BLaER1 (cell line): ENCODE measurements at regions not wholly inside any gene's neighbourhood (a gene's known extent, or its start where the extent isn't known, plus 50 kb on each side); places are given as distances from the start of the nearest gene placed in this dataset.

Experiments
- H3K27ac ChIP-seq: shearing (Covaris generic); formaldehyde crosslinking; 2 replicates; pipeline ENCODE4 v1.8.1; 2022
- H3K27me3 ChIP-seq: shearing (Covaris generic); formaldehyde crosslinking; 2 replicates; pipeline ENCODE4 v1.8.1; 2022
- H3K36me3 ChIP-seq: shearing (Covaris generic); formaldehyde crosslinking; 2 replicates; pipeline ENCODE4 v1.8.1; 2022
- H3K4me1 ChIP-seq: shearing (Covaris generic); formaldehyde crosslinking; 2 replicates; pipeline ENCODE4 v1.8.1; 2022
- H3K4me2 ChIP-seq: shearing (Covaris generic); formaldehyde crosslinking; 2 replicates; pipeline ENCODE4 v1.8.1; 2022
- H3K4me3 ChIP-seq: shearing (Covaris generic); formaldehyde crosslinking; 2 replicates; pipeline ENCODE4 v1.8.1; 2022
- H3K9ac ChIP-seq: shearing (Covaris generic); formaldehyde crosslinking; 2 replicates; pipeline ENCODE4 v1.8.1; 2022
- H3K9me3 ChIP-seq: shearing (Covaris generic); formaldehyde crosslinking; 2 replicates; pipeline ENCODE4 v1.8.1; 2022
- H4K20me1 ChIP-seq: shearing (Covaris generic); formaldehyde crosslinking; 2 replicates; pipeline ENCODE4 v1.8.1; 2022
- Cebpa-rat ChIP-seq: shearing (Covaris generic); IDR thresholded peaks from 2 replicates; pipeline ENCODE4 v1.8.1; 2022

GRCh38 chr1:5502311-5503194 lies 489.7 kb downstream of the NPHP4 start:
- no peak overlapping the region for H3K27ac ChIP-seq
- H3K4me1 ChIP-seq, result peaks cover 41% of the 10 kb centered on the region

GRCh38 chr1:5501206-5501930 lies 490.9 kb downstream of the NPHP4 start:
- Histone ChIP-seq H3K9ac (no peak overlapping the region), H4K20me1 (0 out of 2 replicates have a peak, but pooled peaks cover 6% of the 10 kb centered on the region), H3K4me3 (no peak overlapping the region), H3K27me3 (no peaks in the 10 kb centered on the region), H3K36me3 (no peaks in the 10 kb centered on the region), H3K4me2 (no peak overlapping the region), H3K27ac (no peak overlapping the region), H3K4me1 (peaks cover 42% of the 10 kb centered on the region), H3K9me3 (no peaks in the 10 kb centered on the region)
- TF ChIP-seq Cebpa-rat, result no peak

More at GRCh38 chr1:5502311-5503194, 489.7 kb downstream of the NPHP4 start:
- no peak for TF ChIP-seq Cebpa-rat
- H3K4me2 ChIP-seq, result peak overlapping the region; percentile 80
- H3K9me3 ChIP-seq, result no peaks in the 10 kb centered on the region
- H3K36me3 ChIP-seq, result no peaks in the 10 kb centered on the region
- no peaks in the 10 kb centered on the region for H3K27me3 ChIP-seq
- no peak overlapping the region for H3K9ac ChIP-seq
- no peak overlapping the region for H3K4me3 ChIP-seq
- 0 out of 2 replicates have a peak, but pooled peaks cover 6% of the 10 kb centered on the region for H4K20me1 ChIP-seq

- H3K4me2 ChIP-seq, result no peak overlapping the region
- 0 out of 2 replicates have a peak, but pooled peaks cover 6% of the 10 kb centered on the region for H4K20me1 ChIP-seq
- H3K9ac ChIP-seq, result no peak overlapping the region
- H3K36me3 ChIP-seq, result no peaks in the 10 kb centered on the region
- no peak for TF ChIP-seq Cebpa-rat
- H3K27ac ChIP-seq, result no peak overlapping the region
- H3K27me3 ChIP-seq, result no peaks in the 10 kb centered on the region
- H3K9me3 ChIP-seq, result no peaks in the 10 kb centered on the region
- no peak overlapping the region for H3K4me3 ChIP-seq
- H3K4me1 ChIP-seq, result peaks cover 42% of the 10 kb centered on the region
Observed at GRCh38 chr1:5500541-5500940, 491.7 kb downstream of the NPHP4 start.

- H3K9ac ChIP-seq, result no peak overlapping the region
- H3K9me3 ChIP-seq, result no peaks in the 10 kb centered on the region
- H4K20me1 ChIP-seq, result no peaks in the 10 kb centered on the region
- H3K36me3 ChIP-seq, result no peaks in the 10 kb centered on the region
- no peak overlapping the region for H3K27ac ChIP-seq
- no peak for TF ChIP-seq Cebpa-rat
- no peak overlapping the region for H3K4me2 ChIP-seq
- peaks cover 12% of the 10 kb centered on the region for H3K4me1 ChIP-seq
- no peak overlapping the region for H3K4me3 ChIP-seq
- no peaks in the 10 kb centered on the region for H3K27me3 ChIP-seq
Observed at GRCh38 chr1:5497503-5497902, 494.7 kb downstream of the NPHP4 start.

GRCh38 chr1:5495596-5496410 lies 496.4 kb downstream of the NPHP4 start:
- H4K20me1 ChIP-seq, result no peaks in the 10 kb centered on the region
- no peak overlapping the region for H3K27ac ChIP-seq
- H3K4me3 ChIP-seq, result no peak overlapping the region
- TF ChIP-seq Cebpa-rat, result no peak
- H3K27me3 ChIP-seq, result no peaks in the 10 kb centered on the region
- no peaks in the 10 kb centered on the region for H3K9me3 ChIP-seq
- no peaks in the 10 kb centered on the region for H3K36me3 ChIP-seq
- H3K4me1 ChIP-seq, result peaks cover 10% of the 10 kb centered on the region
- H3K4me2 ChIP-seq, result no peak overlapping the region
- H3K9ac ChIP-seq, result no peak overlapping the region

- no peaks in the 10 kb centered on the region for H3K27me3 ChIP-seq
- no peak overlapping the region for H3K4me3 ChIP-seq
- no peak overlapping the region for H3K27ac ChIP-seq
- no peaks in the 10 kb centered on the region for H3K9me3 ChIP-seq
- no peaks in the 10 kb centered on the region for H4K20me1 ChIP-seq
- no peak overlapping the region for H3K9ac ChIP-seq
- TF ChIP-seq Cebpa-rat, result no peak
- H3K4me2 ChIP-seq, result no peak overlapping the region
- H3K4me1 ChIP-seq, result peaks cover 10% of the 10 kb centered on the region
- H3K36me3 ChIP-seq, result no peaks in the 10 kb centered on the region
Observed at GRCh38 chr1:5494518-5494917, 497.7 kb downstream of the NPHP4 start.

GRCh38 chr1:5493851-5494311 lies 498.3 kb downstream of the NPHP4 start:
- Histone ChIP-seq H3K4me2 (no peak overlapping the region), H3K36me3 (no peaks in the 10 kb centered on the region), H3K9me3 (no peaks in the 10 kb centered on the region), H4K20me1 (no peaks in the 10 kb centered on the region), H3K27me3 (no peaks in the 10 kb centered on the region), H3K9ac (no peak overlapping the region), H3K4me3 (no peak overlapping the region), H3K4me1 (peaks cover 10% of the 10 kb centered on the region), H3K27ac (no peak overlapping the region)
- no peak for TF ChIP-seq Cebpa-rat

- H3K36me3 ChIP-seq, result no peaks in the 10 kb centered on the region
- no peak overlapping the region for H3K4me3 ChIP-seq
- H3K27ac ChIP-seq, result no peak overlapping the region
- H3K4me1 ChIP-seq, result peaks cover 8% of the 10 kb centered on the region
- no peak overlapping the region for H3K9ac ChIP-seq
- H4K20me1 ChIP-seq, result no peaks in the 10 kb centered on the region
- H3K9me3 ChIP-seq, result no peaks in the 10 kb centered on the region
- no peaks in the 10 kb centered on the region for H3K27me3 ChIP-seq
- no peak for TF ChIP-seq Cebpa-rat
- no peak overlapping the region for H3K4me2 ChIP-seq
Observed at GRCh38 chr1:5493275-5493674, 498.9 kb downstream of the NPHP4 start.

- peaks cover 4% of the 10 kb centered on the region for H3K4me1 ChIP-seq
- no peak overlapping the region for H3K27ac ChIP-seq
- no peaks in the 10 kb centered on the region for H3K9me3 ChIP-seq
- H3K4me3 ChIP-seq, result no peak overlapping the region
- no peak overlapping the region for H3K9ac ChIP-seq
- no peaks in the 10 kb centered on the region for H4K20me1 ChIP-seq
- H3K27me3 ChIP-seq, result no peaks in the 10 kb centered on the region
- H3K4me2 ChIP-seq, result no peak overlapping the region
- H3K36me3 ChIP-seq, result no peaks in the 10 kb centered on the region
- TF ChIP-seq Cebpa-rat, result no peak
Observed at GRCh38 chr1:5492846-5493245, 499.4 kb downstream of the NPHP4 start.
